NCI-H187 treated with DMSO at 0.1 percent for 48 hours (cell line): ENCODE measurements at regions not wholly inside any gene's neighbourhood (a gene's known extent, or its start where the extent isn't known, plus 50 kb on each side); places are given as distances from the start of the nearest gene placed in this dataset.
A peak's percentile ranks its signal among the peaks of the same experiment; 100 is the strongest.
"Not testable (repeated sequence)": the region's sequence is repeated elsewhere in the genome, so short reads cannot be mapped to it uniquely, and the experiment has no call there.

Experiments
- DNase-seq: peaks from one replicate; lab custom pipeline; 2025; lab: John Stamatoyannopoulos, UW

GRCh38 chr9:78916884-78917283 lies 620.0 kb downstream of the PSAT1 start:
- DNase-seq: not testable (repeated sequence)

DNA sequence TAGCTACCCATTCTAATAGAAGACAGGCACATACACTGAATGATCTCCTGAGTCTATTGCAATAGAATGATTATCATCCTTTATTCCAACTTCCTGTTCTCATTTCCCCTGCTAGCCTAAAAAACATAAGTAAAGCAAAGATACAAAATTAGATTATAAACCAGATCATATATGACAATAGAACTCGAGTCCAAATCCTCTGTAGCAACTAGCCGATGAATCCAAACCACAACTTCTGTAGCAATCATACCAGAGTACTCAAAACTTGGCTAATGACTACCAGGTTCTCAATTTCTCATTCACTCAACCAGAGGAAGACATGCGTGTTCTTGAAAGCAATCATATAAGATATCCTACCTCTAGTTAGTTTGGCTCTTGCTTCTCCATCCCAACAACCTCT lies 622.1 kb downstream of the PSAT1 start:
- DNase-seq: no peak

- no peak for DNase-seq
Measured at GRCh38 chr9:78919701-78920100, 622.8 kb downstream of the PSAT1 start.

- DNase-seq: no peak
Measured at GRCh38 chr9:78921341-78921740, 624.4 kb downstream of the PSAT1 start.

DNA sequence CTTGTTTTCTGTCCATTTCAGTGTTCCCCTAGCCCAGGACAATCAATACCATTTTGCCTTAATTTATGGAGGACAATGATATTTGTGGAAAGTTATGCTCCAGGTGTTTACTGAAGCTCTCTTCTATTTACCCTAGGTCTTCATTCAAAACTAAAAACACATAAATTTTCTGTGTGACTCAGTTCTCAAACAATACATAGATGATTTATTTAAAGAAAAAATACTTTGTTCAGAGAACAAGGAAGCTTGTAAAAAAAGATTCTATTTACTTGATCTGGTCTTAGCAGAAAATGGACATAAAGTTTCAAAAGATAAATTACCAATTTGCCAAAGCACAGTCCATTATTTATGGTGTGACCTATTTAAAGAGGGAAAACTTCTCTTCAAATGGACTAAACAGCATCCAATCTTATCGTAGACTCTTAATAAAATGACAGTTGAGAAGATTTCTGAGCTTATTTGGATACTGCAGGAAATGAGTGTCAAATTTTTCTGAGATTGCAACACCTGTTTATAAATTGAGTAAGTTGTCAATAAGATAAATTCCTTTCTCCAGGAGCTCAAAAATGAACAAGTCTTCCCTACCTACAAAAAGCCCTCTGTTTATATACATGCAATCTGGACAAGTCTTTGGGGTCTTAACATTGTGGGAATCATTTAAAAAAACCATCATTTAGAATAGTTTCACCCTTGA lies 627.2 kb downstream of the PSAT1 start:
- no peak for DNase-seq

- DNase-seq: no peak
Measured at GRCh38 chr9:78927099-78927940, 630.4 kb downstream of the PSAT1 start.

GRCh38 chr9:78928625-78929405 lies 631.9 kb downstream of the PSAT1 start:
- no peak for DNase-seq

GRCh38 chr9:78930281-78930680 lies 633.4 kb downstream of the PSAT1 start:
- no peak for DNase-seq

DNA sequence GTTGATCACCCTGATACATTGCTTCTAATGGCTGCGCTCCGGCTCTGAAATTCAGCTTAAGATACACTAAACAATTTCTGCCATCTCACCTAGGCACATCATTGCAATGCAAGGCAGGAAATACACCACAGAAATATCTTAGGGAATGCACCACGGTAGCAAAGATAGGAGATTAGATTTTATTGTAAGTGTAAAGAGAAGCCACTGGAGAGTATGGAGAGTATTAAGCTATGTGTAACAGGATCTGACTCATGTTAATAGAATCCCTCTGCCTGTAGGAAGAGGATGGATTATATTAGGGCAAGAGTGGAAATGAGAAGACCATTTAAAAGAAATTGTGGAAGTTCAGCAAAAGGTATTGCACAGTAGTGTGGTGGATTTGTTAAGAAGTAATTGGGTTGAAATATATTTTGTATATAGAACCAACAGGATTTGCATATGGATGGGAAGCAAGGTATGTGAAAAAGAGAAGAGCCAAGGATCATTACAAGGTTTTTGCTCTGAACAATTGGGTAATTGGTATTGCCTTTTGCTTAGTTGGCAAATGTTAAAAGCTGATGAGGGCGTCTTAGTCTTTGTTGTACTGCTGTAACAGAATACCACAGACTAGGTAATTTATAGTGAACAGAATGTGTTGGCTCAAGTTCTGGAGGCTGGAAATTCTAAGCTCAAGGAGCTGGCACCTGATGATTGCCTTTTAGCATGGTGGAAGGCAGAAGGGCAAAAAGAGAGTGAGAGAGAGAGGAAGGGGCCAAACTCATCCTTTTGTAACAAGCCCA lies 636.1 kb downstream of the PSAT1 start:
- DNase-seq: no peak

- no peak for DNase-seq
Measured at GRCh38 chr9:78934880-78935279, 636.9 kb upstream of the TLE4 start.

GRCh38 chr9:78938821-78939220 lies 632.9 kb upstream of the TLE4 start:
- no peak for DNase-seq

DNA sequence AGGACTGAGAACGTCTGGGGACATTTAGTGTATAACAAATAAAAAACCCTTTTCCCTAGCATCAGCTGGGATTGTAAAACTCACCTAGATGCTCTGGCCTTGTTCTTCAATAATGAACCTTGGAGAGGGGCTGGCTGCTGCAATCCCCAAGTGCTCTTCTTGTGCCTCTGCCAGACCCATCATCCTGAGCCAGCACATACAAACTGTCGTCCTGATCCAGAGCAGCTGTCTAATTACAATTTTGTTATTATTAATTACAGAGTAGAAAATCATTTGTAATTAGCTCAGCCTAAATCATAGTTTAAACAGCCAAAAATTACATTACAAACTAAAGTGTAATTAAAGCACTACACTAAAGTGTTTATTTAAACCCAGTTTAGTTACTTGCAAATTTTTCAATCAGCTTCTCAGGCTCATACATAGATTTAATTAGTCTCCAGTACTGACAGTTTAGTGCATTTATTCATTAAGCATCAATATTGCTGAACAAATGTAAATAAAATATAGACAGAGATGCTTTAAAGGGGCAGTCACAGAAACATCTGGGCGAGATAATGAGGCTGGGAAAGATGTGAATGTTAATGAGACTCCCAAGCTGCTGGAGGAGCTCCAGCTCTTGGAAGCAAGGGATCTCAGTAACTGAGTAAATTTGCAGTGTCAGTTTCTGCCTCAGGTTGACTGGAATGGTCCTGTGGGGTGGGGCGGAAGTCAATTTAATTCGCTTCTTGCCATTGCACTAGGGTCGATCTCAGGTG lies 632.3 kb upstream of the TLE4 start:
- DNase-seq: no peak

GRCh38 chr9:78940121-78940855 lies 631.5 kb upstream of the TLE4 start:
- DNase-seq: no peak

GRCh38 chr9:78954286-78954685 lies 617.5 kb upstream of the TLE4 start:
- no peak for DNase-seq

- DNase-seq: no peak
Measured at GRCh38 chr9:78958892-78959291, 612.9 kb upstream of the TLE4 start.

GRCh38 chr9:78962156-78962555 lies 609.6 kb upstream of the TLE4 start:
- no peak for DNase-seq

GRCh38 chr9:78963911-78964310 lies 607.9 kb upstream of the TLE4 start:
- no peak for DNase-seq

DNA sequence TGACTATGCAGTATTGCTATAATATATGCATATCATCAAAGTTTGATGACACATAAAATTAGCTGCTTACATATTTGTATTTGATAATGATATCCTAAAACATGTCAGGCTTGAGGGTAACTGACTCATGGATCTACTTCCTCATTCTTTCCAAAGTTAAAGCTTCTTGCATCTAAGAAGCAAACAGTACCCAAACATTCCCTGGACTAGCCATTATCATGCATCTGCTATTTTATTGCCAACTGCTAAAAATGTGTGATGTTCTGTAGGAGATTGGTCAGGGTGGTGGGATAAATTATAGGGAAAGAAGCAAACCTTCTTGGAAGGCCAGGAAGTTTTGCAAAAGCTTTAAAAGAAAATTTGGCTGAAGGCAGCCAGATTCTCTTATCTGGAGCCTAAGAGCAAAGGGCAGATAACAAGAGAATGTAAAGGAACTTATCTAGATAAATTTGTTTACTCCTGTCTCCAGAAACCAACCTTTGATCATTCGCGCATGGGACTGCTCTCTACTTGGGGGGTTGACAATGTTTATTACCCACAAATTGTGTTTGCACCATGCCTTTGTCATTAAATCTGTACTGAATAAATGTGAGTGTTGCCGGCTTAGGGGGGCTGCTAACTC lies 604.1 kb upstream of the TLE4 start:
- no peak for DNase-seq

GRCh38 chr9:78970375-78970774 lies 601.4 kb upstream of the TLE4 start:
- DNase-seq: no peak

GRCh38 chr9:78971540-78971939 lies 600.2 kb upstream of the TLE4 start:
- DNase-seq: peak; percentile 41
